ENCODE measurements at regions not wholly inside any gene's neighbourhood (a gene's known extent, or its start where the extent isn't known, plus 50 kb on each side); places are given as distances from the start of the nearest gene placed in this dataset.
"Not testable (repeated sequence)": the region's sequence is repeated elsewhere in the genome, so short reads cannot be mapped to it uniquely, and the experiment has no call there.

GRCh38 chr12:126451809-126452208 lies 1386.6 kb downstream of the AACS start:
- Histone ChIP-seq H3K9ac (ENCODE audit: low read length) (no peak overlapping the region), H3K27me3 (ENCODE audit: insufficient read depth, low read depth, low read length) (no peaks in the 10 kb centered on the region), H2AFZ (ENCODE audit: low read depth, low read length) (no peak overlapping the region), H3K36me3 (ENCODE audit: insufficient read depth, low read length) (no peaks in the 10 kb centered on the region), H3K79me2 (replicated peaks; ENCODE audit: insufficient read depth, low read length) (no peaks in the 10 kb centered on the region), H3K4me3 (ENCODE audit: low read length) (no peak overlapping the region), H3K27ac (ENCODE audit: low read length) (no peak overlapping the region), H3K4me2 (ENCODE audit: low read length) (no peak overlapping the region), H3F3A (ENCODE audit: insufficient read depth, low read length, poor library complexity, severe bottlenecking) (no peaks in the 10 kb centered on the region), H4K20me1 (ENCODE audit: insufficient read depth) (no peaks in the 10 kb centered on the region), H3K9me3 (ENCODE audit: low read length) (no peaks in the 10 kb centered on the region), H3K9me2 (ENCODE audit: insufficient read depth, low read length) (no peaks in the 10 kb centered on the region)
- TF ChIP-seq REST (IDR thresholded peaks at IDR 0.05; ENCODE audit: borderline replicate concordance) (no peak), SMC3 (conservative IDR thresholded peaks at IDR 0.05; ENCODE audit: poor library complexity) (no peak), POLR2AphosphoS5 (IDR thresholded peaks at IDR 0.05) (no peak), RAD21 (conservative IDR thresholded peaks at IDR 0.05) (no peak), MXI1 (conservative IDR thresholded peaks at IDR 0.05; ENCODE audit: poor library complexity, severe bottlenecking) (no peak), TAF1 (IDR thresholded peaks at IDR 0.05; ENCODE audit: low read depth) (no peak), EP300 (conservative IDR thresholded peaks at IDR 0.05; ENCODE audit: poor library complexity, severe bottlenecking) (no peak), CTCF (IDR thresholded peaks at IDR 0.05; ENCODE audit: poor library complexity, severe bottlenecking) (no peak), EZH2 (IDR thresholded peaks at IDR 0.05; ENCODE audit: borderline replicate concordance, insufficient read depth, low read length, poor library complexity, severe bottlenecking) (no peak)

DNA sequence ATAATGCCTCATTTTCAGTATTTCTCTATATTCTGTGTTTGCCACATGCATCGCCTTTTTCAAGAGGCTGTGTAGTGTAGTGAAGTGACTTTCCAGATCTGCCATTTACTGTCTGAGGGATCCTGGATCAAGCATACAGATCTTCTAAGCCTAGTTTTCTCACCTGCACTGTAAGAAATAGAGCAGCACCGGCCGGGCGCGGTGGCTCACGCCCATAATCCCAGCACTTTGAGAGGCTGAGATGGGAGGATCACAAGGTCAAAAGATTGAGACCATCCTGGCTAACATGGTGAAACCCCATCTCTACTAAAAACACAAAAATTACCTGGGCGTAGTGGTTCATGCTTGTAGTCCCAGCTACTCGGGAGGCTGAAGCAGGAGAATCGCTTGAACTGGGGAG lies 1387.5 kb downstream of the AACS start:
- not testable (repeated sequence) for H3K9me3 ChIP-seq (ENCODE audit: low read length); H3K27ac ChIP-seq (ENCODE audit: low read length)

DNA sequence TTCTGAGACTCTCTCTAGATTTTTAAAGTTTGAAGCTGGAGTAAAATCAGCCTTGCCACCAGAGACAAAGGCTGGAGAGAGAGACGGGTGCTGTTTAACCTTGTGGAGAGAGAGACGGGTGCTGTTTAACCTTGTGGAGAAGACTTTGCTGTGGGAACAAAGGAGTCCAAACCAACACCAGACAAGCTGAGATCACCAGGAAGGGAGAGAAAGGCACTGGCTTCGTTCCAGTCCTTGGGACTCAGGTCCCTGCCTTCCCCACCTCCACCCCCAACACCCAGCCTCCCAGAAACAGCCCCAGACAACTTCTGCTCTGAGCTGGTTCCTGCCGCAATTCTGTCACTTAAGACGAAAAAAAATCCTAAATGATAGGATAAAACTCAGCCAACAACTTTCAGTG lies 1389.3 kb downstream of the AACS start:
- Histone ChIP-seq H3F3A (ENCODE audit: insufficient read depth, low read length, poor library complexity, severe bottlenecking) (no peaks in the 10 kb centered on the region), H3K27me3 (ENCODE audit: insufficient read depth, low read depth, low read length) (no peaks in the 10 kb centered on the region), H3K27ac (ENCODE audit: low read length) (no peak overlapping the region), H4K20me1 (ENCODE audit: insufficient read depth) (no peaks in the 10 kb centered on the region), H3K4me3 (ENCODE audit: low read length) (no peak overlapping the region), H3K4me2 (ENCODE audit: low read length) (no peak overlapping the region), H2AFZ (ENCODE audit: low read depth, low read length) (no peak overlapping the region), H3K9me2 (ENCODE audit: insufficient read depth, low read length) (no peaks in the 10 kb centered on the region), H3K36me3 (ENCODE audit: insufficient read depth, low read length) (no peaks in the 10 kb centered on the region), H3K9ac (ENCODE audit: low read length) (no peak overlapping the region), H3K79me2 (replicated peaks; ENCODE audit: insufficient read depth, low read length) (no peaks in the 10 kb centered on the region), H3K9me3 (ENCODE audit: low read length) (no peaks in the 10 kb centered on the region)
- no peak for TF ChIP-seq POLR2AphosphoS5 (IDR thresholded peaks at IDR 0.05)
- TF ChIP-seq EP300 (conservative IDR thresholded peaks at IDR 0.05; ENCODE audit: poor library complexity, severe bottlenecking) = no peak
- no peak for TF ChIP-seq SMC3 (conservative IDR thresholded peaks at IDR 0.05; ENCODE audit: poor library complexity)
- TF ChIP-seq REST (IDR thresholded peaks at IDR 0.05; ENCODE audit: borderline replicate concordance) = no peak
- no peak for TF ChIP-seq CTCF (IDR thresholded peaks at IDR 0.05; ENCODE audit: poor library complexity, severe bottlenecking)

More for the DNA sequence above, 1387.5 kb downstream of the AACS start:
- not testable (repeated sequence) for H3K4me3 ChIP-seq (ENCODE audit: low read length); H3K4me2 ChIP-seq (ENCODE audit: low read length); H4K20me1 ChIP-seq (ENCODE audit: insufficient read depth); H3F3A ChIP-seq (ENCODE audit: insufficient read depth, low read length, poor library complexity, severe bottlenecking); H3K79me2 ChIP-seq (replicated peaks; ENCODE audit: insufficient read depth, low read length); H3K9ac ChIP-seq (ENCODE audit: low read length); H3K27me3 ChIP-seq (ENCODE audit: insufficient read depth, low read depth, low read length); H3K36me3 ChIP-seq (ENCODE audit: insufficient read depth, low read length); H3K9me2 ChIP-seq (ENCODE audit: insufficient read depth, low read length); H2AFZ ChIP-seq (ENCODE audit: low read depth, low read length)
